ENCODE measurements at regions not wholly inside any gene's neighbourhood (a gene's known extent, or its start where the extent isn't known, plus 50 kb on each side); places are given as distances from the start of the nearest gene placed in this dataset.
"Not testable (repeated sequence)": the region's sequence is repeated elsewhere in the genome, so short reads cannot be mapped to it uniquely, and the experiment has no call there.

DNA sequence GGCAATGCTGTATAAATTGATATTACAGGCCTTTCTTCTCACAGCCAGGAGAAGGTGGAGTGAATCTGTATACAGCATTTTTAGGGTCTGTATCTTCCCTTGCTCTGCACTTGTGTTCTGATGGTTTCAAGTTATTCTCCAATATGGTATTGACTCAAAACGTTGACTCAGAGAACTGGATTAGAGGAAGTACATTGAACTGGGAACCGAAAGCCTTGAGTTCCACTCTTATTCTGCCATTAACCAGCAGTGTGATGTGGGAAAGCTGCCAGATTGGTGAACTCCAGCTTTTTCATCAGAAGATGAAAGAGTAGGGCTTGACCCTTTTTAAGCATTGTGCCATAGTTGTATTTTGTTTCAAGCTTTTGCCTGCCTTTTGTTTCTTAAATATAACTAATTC lies 167.7 kb downstream of the SPRY2 start:
- DNase-seq (ENCODE audit: low read depth in 2 of 2): no peak

DNA sequence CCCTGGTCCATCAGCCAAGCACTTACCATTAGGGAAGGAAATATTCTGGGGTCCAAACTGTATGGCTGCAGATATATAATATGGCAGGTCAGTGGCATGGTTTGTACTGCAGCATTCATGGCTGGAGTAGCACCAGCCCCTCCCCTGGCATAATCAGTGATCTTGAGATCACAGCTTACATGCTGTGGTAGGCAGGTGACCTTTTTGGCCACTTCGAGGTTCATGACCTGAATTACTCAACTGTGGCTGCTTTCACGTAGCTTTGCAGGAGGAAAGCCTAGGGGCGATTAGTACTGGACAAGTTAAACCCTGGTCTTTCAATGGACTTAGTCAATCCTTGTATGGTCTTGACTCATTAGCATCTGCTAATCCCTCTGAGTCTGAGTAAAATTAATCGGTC lies 169.8 kb downstream of the SPRY2 start:
- DNase-seq (ENCODE audit: low read depth in 2 of 2): no peak

DNA sequence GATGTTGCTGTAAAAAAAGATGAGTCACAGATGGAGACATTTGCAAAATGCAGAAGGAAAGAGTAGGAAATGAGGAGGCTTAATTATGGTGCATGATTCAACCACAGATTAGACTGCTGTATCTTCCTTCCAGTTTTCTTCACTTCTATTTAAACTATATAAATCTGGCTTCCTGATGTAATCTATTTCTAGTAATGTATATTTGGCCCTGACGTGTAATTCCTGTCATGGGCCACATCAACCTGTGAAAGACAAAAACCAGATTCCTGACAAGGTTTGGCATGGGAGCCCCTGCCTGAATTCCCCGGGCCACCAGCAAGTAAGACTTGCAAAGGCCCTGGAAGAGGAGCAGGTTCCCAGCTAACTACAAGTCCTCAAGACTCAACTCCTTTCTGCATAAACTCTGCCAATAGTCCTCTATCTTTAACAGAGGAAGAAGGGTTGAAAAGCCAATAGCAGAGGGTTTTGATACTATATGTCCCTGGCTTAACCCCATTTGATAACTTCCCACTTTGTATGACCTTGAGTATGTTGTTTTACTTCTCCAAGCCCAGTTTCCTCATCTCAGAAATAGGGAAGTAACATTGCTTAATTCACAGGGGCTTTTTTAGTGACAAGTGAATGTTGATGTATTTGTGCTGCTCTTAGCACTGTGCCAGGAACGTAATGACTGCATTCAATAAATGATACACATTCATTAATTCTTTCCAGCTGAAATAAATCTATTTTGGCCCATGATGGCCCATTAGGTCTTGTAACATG lies 172.7 kb downstream of the SPRY2 start:
- no peak for DNase-seq (ENCODE audit: low read depth in 2 of 2)

DNA sequence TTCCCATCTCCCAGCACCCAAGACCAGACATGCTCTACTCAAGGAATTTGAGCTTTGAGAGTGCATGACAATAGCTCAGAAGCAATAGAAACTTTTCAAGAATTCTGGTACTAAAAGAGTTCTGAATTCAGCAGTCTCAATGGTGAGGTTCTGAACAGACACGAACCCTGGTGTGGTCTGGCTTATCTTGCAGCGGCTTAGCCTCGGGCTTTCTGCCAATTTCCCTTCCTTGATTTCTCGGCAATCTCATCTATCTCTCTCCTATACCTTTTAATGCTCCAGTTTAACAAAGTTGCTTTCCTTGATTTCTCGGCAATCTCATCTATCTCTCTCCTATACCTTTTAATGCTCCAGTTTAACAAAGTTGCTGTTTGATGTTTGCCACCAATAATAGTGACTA lies 174.6 kb downstream of the SPRY2 start:
- no peak for DNase-seq (ENCODE audit: low read depth in 2 of 2)

DNA sequence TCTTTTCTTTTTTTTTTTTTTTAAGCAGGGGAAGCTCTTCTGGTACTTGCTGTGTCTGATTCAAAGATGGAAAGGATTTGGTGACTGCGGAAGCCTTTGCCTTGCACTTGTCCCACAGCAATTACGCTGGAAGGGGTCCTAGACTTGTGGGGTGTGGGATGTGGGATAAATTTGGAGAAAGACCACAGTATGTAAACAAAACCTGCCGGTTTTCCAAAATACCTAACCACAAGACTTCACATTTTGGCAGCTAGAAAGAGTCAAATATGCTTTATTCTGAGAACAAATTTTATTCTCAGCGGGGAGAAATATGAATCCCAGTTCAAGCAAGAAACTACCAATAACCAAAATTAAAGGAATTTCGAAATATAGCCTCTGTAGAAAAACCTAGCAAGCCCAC lies 176.5 kb downstream of the SPRY2 start:
- no peak for DNase-seq (ENCODE audit: low read depth in 2 of 2)

DNA sequence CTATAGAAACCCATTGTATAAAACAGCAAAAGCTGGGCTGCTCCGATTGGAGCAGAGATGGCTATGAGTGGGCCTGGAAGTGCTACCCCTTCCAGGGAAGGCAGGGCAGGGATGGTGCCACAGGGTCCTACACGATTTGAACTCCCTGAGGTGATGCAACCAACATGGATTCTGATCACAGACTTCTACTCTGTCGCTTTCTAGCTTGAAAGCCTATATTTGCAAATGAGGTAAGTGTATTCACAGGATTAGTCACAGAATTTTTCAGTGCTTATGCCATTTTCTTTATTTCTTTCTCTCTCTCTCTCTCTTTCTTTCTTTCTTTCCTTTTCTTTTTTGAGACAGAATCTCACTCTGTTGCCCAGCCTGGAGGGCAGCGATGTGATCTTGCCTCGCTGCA lies 179.0 kb downstream of the SPRY2 start:
- DNase-seq (ENCODE audit: low read depth in 2 of 2): no peak

DNA sequence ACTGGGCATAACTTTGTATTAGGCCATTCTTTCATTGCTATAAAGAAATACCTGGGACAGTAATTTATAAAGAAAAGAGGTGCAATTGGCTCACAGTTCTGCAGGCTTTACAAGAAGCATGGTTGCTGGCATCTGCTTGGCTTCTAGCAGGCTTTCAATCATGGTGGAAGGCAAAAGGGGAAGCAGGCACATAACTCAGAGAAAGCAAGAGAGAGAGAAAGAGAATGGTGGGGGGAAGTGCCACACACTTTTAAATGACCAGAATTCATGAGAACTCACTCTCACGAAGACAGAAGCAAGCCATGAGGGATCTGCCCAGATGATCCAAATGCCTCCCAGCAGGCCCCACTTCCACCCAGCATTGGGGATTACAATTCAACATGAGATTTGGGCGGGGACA lies 179.7 kb downstream of the SPRY2 start:
- no peak for DNase-seq (ENCODE audit: low read depth in 2 of 2)

DNA sequence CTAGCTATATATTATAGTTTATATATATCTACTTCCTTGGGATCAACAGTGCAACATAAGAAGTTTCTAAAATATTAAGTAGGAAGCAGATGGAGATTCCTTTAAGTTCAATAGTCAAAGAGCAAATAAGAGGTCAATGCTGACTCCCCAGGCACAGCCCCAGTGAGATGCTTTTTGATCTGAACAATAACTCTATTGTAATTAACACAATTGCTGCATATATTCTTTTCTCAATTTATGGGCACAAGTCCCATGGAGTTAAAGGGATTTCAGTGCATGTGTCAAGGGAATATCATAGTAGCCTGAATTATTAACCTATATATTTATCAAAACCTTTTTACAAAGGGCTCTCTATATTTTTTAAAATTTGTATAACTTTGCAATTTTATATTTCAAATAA lies 180.8 kb downstream of the SPRY2 start:
- no peak for DNase-seq (ENCODE audit: low read depth in 2 of 2)

DNA sequence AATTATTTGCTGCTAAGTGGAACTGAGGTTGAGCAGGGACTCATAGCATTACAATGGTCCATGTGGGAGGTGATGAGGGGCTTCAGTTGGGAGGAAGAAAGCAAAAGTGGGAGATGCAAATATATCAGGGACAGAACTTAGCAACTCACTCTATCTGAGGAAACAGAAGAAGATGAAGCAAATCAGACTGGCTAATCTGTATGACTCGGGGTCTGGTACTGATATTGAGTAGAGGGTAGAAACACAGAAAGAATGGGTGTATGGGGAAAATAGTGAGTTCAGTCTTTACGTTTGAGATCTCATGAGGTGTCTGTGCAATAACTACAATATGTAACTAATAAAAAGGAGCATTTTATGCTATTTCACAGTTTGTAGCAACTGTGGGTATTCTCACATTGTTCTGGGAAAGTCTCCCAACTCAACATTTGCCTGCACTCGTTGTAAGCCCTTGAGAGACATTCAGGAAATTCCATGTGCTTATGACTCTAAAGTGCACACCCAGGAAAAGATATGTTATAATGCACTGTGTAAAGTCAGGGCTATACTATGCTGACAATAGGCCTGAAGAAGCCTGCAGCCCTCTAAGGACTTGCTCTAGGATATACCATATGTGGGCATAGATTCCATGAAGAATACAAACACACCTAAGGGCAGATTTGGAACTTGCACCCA lies 183.5 kb downstream of the SPRY2 start:
- no peak for DNase-seq (ENCODE audit: low read depth in 2 of 2)

DNA sequence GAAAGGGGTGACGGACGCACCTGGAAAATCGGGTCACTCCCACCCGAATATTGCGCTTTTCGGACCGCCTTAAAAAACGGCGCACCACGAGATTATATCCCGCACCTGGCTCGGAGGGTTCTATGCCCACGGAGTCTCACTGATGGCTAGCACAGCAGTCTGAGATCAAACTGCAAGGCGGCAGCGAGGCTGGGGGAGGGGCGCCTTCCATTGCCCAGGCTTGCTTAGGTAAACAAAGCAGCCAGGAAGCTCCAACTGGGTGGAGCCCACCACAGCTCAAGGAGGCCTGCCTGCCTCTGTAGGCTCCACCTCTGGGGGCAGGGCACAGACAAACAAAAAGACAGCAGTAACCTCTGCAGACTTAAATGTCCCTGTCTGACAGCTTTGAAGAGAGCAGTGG lies 188.8 kb downstream of the SPRY2 start:
- DNase-seq (ENCODE audit: low read depth in 2 of 2): not testable (repeated sequence)

DNA sequence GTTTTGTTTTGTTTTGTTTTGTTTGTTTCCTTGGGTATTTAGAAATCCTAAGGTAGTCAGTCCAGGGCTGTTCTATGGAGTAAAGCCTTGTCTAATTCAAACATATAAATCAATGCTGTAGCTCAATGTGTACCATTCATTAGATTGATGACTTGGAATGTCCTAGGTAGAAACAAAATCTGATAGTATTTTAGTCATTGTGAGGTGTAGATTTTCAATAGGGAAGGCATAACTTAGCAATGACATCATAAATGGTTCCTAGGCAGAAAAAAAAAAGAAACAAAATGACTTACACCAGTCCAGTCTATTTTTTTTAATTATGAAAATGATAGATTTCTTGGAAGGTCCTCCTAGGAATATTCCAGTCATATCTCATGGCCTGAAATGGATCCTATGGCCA lies 189.9 kb downstream of the SPRY2 start:
- DNase-seq (ENCODE audit: low read depth in 2 of 2): no peak

DNA sequence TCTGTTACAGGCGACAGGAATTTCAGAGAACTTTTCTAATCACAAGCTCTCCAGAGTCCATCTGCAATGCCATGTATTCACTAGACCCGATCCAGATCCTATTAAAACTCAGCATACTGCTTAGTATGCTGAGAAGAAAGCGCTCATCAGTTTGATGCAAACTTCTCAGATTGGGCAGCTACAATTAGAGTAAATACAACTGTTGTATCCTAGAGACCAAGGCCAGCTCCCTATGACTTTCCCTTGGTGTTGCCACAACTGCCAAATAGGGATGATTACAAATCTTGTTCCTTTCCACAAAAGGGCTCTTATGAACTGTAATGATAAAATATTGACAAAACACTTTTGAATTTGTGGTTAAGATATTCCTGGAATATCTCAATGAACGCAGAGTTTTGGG lies 191.2 kb downstream of the SPRY2 start:
- DNase-seq (ENCODE audit: low read depth in 2 of 2): no peak

DNA sequence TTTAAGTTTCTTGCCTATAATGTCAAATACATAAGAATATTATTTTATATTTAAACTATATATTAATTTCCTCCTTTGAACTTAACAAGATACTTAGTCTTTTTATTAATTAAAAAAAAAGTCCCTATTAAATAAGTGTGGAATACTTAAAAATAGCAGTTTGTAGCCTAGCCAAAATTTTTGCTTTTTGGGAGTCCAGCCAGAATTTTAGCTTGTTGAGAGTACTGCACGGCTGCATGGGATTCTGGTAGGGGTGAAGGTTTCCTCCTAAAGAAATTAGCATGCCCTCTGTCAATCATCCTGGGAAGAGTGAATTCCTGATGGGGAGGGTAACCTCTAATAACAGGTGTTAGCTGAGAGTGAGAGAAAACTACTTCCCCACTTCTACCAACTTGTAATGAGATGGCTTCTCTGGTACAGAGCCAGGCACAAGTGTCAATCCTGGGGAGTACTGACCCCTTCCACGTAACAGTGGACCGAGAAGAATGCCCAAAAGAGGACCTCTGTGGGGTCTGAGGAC lies 195.7 kb downstream of the SPRY2 start:
- DNase-seq (ENCODE audit: low read depth in 2 of 2): no peak

DNA sequence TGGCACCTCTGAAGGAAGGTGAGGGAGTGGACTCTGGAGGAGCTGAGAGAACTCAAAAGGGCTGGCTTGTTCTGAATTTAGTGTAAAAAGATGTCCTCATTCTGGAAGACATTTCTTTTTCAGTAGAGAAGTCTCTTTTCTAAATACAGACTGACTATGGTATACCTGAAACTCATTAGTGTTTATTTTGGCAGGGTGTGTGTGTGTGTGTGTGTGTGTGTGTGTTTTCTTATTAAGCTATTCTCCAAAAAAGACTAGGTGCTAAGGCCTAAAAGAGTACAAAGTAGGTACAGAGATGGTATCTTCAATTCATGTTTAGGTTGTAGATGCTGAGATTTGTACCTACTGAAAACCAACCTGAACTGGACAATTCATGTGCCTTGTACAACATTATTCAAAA lies 196.4 kb downstream of the SPRY2 start:
- no peak for DNase-seq (ENCODE audit: low read depth in 2 of 2)

DNA sequence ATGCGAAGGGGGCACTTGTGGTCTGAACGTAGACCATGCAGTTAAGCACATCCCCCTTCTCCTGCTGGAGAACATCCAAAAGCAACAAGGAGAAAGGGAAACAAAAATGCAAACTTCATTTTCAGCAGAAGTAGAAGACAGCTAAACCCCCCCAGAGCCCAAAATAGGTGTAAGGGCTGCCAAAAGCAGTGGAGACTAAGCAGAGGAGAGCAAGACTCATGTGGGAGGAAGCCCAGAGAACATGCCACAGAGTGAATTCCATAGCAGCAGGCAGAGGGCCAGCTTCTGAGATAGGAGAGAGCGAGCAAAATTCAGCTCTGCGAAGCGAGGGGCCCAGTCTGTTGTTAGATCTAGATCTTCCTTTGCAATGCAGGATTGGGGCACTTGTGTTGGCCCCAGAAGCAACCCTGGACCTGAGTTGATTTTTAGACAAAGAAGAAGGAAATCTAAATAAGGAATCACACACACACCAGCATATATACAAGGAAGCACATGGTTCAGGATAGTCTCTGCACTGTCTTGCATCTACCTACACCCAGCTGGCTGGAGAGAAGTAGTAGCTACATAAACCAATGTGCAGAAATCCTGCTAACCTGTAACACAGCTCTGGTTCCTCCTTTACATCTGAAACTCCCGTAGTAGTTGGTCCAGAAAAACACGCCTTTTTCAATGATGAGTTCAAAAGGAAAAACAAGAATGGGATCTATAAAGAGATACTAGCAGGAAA lies 199.6 kb downstream of the SPRY2 start:
- no peak for DNase-seq (ENCODE audit: low read depth in 2 of 2)

DNA sequence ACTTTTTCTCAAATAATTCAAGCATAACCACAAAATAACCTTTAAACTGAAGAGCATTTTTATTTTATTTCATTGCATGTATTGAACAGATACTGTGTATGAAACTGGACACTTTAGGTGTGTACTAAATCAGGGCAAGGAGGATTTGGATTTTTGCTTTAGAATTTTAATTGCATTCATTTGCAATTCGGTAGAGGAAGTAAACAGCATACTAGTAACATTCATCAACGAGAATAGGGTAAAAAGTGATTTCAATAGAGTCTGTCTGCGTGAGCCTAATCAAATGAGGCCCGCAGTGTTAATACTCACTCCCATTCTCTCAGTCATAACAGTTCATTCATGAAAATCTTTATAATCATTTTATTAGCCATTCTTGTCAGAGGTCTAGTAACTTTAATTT lies 200.2 kb downstream of the SPRY2 start:
- no peak for DNase-seq (ENCODE audit: low read depth in 2 of 2)

DNA sequence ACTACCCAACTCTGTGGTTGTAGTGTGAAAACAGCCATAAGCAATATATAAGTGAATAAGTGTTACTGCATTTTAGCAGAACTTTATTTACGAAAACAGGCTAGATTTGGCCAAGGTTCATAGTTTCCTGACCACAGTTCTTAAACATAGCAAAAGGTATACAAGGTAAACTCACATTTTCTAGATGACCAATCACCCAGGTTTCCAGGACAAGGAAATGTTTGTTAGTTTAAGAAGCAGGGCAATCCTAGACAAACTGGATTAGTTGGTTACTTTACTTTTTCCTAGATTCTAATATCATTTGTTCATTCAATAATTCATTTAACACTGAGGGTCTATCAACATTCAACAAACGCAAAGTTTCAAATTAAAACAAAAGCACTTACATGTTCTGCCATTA lies 201.7 kb downstream of the SPRY2 start:
- DNase-seq (ENCODE audit: low read depth in 2 of 2): no peak

DNA sequence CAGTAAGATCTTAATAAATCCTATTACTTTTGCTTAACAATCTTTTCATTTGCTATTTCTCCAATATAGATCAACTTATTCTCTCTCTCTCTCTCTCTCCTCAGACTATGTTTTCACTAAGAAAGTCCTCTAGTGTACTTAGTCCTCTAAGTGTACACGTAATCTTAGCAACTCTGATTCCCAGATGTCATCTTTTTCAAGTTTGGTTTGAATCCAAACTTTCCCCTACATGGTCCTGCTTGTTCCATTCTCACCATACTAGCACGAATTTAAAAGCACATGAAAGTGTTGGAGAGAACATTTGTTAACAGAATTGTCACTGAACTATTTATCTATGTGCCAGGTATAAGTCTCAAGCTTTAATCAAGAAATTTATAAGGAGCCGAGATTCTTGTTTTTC lies 202.9 kb downstream of the SPRY2 start:
- DNase-seq (ENCODE audit: low read depth in 2 of 2): no peak

DNA sequence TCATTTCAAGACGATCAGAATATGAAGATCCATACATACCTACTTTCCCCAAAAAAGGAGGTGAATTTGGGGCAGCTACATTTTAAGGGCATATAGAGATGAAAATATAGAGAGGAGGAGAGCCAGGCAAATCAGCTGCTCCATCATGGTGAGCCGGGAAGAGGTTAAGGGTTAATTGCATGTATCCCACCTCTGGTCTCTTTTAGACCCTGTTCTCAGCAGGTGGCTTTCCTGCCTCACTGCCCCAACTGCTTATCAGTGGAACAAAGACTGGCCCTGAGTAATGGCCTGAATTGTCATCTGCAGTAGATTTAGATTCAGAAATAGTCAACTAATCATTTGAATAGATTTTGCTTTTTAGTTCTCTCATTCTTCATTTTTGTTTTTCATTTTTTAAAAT lies 206.6 kb downstream of the SPRY2 start:
- DNase-seq (ENCODE audit: low read depth in 2 of 2): no peak

DNA sequence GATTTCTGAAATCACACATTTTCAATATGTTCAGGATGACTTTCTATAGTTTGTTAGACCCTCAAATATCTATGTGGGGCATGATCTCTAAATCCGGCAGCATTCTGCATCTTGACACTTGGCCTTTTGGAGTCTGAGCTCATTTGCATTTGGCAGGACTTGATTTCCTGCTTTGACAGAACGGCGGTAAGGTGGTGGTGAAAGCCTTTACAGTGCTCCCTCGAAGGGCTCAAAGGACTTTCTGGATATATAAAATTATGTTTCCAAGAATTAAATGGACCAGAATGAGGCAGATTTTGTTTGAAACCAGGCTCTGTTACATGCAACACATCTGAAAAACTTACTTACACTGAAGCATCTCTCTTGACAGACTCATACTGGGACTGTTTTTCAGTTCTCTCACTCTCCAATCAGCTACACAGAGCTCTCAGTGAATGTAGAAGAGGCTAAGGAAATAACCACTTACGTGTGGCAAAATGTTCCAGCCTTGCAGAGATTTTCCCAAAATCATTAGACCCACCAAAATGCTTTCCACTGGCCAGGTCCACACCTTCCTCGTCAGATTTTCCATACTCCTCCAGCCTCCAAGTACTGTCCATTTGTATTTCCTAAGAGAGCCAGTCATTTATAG lies 207.2 kb downstream of the SPRY2 start:
- no peak for DNase-seq (ENCODE audit: low read depth in 2 of 2)

DNA sequence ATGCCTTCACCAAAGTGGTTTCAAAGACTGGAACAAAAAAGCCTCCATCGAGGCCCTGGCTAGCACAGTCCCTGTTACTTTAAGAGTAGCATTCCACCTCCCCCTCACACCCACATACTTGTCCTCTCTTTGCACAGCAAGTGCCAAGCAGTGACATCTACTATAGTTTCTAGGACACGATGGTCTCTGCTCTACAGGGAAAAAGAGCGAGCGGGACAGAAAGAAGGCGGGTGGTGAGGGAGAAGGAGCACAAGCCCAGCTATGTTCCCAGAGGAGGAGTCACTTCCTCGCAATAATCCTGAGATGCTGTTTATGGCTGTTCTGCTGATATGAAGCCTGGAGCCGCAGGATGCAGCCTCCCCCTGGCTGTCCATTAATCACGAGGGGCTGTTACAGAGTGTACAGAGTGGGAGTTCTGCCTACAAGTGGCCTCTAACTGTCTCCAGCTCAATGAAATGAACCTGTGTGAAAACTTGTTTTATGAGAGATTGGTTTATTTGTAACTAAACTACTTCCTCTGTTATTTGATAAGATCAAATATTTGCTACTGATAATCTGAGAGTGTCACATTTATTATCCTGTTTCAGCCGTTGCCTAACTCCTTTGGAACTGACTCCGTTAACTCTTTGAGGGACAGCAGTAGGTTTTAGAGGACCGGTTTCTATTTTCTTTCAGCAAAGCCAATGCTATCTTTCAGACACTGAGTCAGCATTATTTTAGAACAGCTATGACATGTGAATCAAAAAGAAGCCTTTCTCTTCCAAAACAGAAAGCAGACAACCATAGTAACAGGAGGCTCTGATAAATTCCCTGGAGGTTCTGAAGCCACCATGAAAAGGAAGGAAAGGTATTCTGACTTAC lies 208.0 kb downstream of the SPRY2 start:
- no peak for DNase-seq (ENCODE audit: low read depth in 2 of 2)

Data from stimulated activated CD4-positive, alpha-beta T cell treated with anti-CD3 and anti-CD28 coated beads, Interleukin-1b, Interleukin-23, amount 100 ng/mL, for 4 hours (primary cell).